Activated naive CD8-positive, alpha-beta T cell treated with anti-CD3 and anti-CD28 coated beads, Interleukin-2, amount 50 U/mL, for 16 hours (primary cell): ENCODE measurements at regions not wholly inside any gene's neighbourhood (a gene's known extent, or its start where the extent isn't known, plus 50 kb on each side); places are given as distances from the start of the nearest gene placed in this dataset.
"Not testable (repeated sequence)": the region's sequence is repeated elsewhere in the genome, so short reads cannot be mapped to it uniquely, and the experiment has no call there.

Source experiments
- DNase-seq: peaks from one replicate; pipeline ENCODE4 v3.0.0-alpha.2; 2020; ENCODE audit warnings: low read depth, low spot score

GRCh38 chr6:2307799-2308198 lies 62.4 kb upstream of the GMDS start:
- DNase-seq, result no peak

DNA sequence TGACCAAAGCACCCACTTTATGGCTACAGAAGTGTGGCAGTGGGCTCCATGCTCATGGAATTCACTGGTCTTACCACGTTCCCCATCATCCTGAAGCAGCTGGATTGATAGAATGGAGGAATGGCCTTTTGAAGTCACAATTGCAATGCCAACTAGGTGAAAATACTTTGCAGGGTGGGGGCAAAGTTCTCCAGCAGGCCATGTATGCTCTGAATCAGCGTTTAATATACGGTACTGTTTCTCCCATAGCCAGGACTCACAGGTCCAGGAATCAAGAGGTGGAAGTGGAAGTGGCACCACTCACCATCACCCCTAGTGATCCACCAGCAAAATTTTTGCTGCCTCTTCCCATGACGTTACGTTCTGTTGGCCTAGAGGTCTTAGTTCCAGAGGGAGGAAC lies 60.5 kb upstream of the GMDS start:
- DNase-seq, result no peak

GRCh38 chr6:2302482-2302881 lies 57.1 kb upstream of the GMDS start:
- not testable (repeated sequence) for DNase-seq

DNA sequence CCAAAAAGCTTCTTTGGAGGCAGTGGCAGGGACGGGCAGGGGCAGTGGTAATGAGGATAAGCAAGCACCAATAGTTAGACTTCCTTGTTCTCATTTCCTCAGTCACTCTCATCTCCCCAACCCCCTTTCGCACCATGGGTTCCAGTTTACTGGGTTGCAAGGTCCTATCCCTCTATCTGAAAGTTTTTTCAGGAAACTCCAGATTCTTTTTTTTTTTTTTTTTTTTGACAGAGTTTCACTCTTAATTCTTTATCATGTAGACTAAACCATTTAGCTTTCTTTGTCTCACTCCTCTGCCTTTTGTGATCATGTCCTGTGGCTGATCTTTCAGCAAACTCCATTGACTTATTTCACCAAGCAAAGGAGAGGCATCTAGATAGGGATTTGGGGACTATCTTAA lies 51.4 kb upstream of the GMDS start:
- no peak for DNase-seq
